NCI-H2081 (cell line): ENCODE measurements at regions not wholly inside any gene's neighbourhood (a gene's known extent, or its start where the extent isn't known, plus 50 kb on each side); places are given as distances from the start of the nearest gene placed in this dataset.
A peak's percentile ranks its signal among the peaks of the same experiment; 100 is the strongest.

Experiments
- DNase-seq, 2 experiments: peaks; one replicate each; lab custom pipeline; 2025; lab: John Stamatoyannopoulos, UW

DNA sequence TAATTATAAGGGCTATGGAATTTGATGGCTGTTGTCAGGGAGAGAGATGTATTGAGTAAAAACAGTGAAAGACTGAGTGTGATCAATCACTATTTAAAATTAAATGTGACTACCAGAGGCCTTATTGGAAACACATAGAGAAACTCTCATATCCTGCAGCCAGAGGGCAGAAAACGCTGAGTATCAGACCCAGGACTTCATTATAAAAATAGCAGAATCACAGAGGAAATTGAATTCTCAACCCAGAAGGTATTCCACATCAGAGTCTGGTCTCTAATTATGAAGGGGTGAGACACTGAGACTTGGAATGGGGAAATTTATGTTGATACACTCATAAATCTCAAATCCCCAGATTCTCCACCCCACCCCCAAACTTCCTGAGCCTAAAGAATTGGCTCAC, 69.5 kb upstream of the IL6 start:
- DNase-seq, result no peak

DNA sequence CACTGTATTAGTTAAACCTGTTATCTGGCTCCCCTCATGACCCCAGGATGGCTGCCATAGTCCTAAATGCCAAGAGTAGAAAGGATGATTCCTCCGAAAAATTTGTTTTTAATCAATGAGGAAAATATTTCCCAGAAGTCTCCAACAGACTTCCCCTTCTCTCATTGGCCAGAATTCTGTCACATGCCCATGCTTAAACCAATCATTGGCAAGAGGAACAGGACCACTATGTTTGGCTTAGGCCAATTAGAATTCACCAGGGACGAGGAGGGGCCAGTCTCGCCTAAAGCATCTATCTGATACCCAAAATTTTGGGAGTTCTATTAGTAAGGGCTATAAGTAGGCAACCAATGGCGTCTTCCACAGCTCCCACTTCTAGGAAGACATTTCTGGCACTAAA, 71.2 kb upstream of the IL6 start:
- no peak for DNase-seq

DNA sequence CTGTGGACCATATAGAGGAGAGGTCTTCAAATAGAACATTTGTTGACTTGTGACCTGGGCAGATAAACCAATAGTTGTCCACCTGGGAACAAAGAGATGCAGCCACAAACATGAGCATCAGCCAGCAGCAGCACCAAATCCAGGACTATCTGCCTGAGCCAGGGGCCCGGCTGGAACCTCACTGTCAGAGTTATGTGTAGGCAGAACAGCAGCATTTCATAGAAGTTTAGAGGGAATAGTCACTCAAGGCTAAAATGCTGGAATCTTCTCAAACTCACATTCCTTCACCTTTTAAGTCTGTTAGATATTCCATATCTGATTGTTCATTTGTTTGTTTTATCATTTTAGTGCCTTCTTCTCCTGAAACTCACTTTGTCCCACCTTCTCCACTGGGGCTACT, 72.2 kb upstream of the IL6 start:
- no peak for DNase-seq

DNA sequence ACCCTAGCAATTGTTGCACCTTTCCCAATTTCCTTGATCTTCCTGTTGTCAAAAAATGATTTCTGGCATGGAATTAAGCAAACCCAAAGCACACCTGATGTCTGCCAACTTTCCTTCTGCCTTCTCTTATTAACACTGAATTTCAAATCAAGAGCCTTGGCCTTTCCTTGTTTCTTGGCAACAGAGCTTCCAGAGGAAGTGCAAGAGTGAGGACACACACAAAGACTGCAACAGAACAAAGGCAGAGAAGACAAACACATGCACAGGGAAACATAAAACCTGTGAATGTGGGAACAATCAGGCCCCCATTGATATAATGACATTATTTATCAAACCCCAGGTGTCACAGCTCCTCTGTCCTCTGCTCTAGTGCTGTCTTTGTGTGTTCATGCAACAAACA, 73.0 kb upstream of the IL6 start:
- DNase-seq, result peak; percentile 83 to 97

DNA sequence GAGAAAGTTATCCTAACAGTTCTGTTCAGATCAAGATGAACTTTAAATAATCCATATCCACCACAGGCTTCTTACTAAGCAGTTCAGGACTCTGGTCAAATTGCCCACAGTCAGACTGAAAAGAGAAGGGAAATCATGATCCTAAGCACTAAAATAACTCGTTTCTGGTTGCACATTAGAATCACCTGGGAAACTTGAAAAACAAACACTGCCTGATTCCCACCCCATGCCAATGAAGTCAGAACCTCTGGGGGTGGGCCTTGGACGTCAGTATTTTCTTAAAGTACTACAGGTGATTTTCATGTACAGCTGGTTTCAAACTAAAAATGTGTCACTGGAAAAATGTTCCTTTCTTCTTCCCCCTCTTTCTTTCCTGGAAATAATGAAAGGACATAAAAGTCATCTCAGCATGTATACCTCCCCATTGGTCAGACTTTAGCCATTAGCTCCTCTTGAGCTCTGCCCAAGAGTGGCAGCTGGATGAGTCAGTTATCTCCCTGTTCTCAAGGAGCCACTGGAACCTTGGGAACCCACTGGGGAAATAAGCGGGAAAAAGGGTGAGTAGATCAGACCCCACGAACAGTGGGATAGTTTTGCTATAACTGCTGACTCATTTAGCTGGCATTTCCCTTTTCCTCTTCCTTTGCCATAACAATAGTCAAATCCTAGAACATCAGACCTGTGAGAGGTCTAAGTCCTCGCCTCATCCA, 75.3 kb upstream of the IL6 start:
- no peak for DNase-seq

DNA sequence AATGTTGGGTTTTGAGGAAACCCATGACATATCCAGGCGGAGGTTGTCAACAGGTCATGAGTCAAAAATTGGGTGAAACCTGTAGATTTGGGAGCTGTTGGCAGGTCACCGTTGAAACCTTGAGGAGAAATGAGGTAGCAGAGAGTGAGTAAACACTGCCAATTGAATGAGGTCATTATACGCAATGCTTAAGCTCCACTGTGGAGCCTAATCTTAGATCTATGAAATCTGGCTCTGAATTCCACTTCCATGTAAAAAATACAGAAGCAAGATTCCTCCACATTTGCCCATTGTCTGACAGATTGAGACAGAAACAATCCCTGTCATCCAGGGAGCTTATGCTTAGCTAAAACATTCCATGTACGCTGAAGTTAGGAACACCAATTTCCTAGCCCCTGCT, 76.0 kb upstream of the IL6 start:
- no peak for DNase-seq

DNA sequence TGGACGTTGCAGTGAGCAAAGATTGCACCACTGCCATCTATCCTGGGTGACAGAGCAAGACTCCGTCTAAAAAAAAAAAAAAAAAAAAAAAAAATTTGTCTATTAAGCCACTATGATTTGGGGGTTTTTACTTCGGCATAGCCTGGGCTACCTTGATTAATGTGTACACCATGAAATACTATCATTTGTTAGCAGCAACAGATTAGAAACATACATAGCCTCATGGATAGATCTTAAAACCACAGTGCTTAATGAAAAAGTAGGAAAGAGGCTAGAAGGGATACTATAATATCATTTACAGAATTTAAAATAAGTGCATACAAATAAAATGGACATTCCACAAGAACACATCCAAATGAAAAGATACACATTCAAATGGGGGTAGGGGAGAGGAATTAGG, 77.3 kb upstream of the IL6 start:
- no peak for DNase-seq

DNA sequence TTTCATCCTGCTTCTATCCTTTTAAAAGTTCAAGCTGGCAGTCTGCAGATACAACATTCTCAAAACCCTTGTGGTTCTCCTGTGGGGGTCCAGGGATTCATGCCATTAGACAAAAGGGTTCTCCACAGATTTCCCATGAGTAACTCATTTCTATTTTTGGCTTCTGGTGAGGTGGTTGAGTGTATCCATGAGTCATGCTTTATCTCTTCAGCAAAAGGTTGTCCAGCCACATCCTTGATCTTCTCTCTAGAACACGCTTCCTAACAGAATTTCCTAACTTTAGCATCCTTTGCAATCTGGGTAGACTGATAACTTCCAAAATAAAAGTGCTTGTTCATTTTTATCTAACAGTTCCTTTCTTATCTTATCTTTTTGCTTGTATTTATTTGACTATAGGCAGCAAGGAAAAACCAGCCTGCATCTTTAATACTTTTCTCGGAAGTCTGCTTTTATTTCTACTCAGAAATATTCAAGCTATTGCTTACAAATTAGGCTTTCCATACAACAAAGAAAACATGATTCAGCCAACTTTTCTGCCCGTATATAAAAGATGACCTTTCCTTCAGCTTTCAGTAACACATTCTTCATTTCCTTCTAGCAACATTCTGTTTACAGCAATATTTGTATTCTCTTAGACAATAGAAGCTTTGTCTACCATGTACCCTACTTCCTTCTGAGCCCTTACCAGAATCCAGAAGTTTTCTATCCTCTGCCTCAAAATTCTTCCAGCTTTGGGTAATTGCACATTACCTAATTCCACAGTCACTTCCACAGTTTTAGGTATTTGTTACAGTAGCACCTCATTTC, 79.3 kb upstream of the IL6 start:
- DNase-seq, result no peak

DNA sequence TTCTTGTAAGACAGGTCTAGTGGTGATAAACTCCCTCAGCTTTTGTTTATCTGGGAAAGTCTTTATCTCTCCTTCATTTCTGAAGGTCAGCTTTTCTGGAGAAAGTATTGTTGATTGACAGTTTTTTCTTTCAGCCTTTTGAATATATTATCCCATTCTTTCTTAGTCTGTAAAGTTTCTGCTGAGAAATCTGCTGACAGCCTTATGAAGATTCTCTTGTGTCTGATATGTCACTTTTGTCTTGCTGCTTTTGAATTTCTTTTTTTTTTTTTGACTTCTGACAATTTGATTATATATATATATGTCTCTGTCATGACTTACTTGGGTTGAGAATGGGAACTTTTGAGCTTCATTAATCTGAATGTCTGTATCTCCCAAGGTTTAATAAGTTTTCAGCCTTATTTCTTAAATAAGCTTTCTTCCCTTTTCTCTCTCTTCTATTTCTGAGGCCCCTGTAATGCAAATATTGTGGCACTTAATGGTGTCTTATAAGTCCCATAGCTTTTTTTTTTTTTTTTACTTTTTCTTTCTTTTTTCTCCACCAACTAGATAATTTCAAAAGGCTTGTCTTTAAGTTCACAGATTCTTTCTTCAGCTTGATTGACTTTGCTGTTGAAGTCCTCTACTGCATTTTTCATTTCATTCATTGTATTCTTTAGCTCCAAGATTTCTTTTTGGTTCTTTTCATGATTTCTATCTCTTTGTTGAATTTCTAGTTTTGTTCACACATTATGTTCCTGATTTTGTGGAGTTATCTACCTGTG, 81.4 kb upstream of the IL6 start:
- no peak for DNase-seq

DNA sequence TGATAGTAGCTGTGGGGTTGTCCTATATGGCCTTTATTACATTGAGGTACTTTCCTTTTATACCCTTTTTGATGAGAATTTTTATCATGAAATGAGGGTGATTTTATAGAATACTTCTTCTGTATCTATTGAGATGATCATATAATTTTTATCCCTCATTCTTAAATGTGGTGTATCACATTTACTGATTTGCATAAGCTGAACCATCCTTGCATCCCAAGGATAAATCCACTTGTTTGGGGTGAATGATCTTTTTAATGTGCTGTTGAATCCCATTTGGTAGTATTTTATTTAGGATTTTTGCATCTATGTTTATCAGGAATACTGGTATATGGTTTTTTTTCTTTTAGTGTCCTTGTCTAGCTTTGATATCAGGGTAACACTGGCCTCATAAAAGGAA, 84.5 kb upstream of the IL6 start:
- no peak for DNase-seq

DNA sequence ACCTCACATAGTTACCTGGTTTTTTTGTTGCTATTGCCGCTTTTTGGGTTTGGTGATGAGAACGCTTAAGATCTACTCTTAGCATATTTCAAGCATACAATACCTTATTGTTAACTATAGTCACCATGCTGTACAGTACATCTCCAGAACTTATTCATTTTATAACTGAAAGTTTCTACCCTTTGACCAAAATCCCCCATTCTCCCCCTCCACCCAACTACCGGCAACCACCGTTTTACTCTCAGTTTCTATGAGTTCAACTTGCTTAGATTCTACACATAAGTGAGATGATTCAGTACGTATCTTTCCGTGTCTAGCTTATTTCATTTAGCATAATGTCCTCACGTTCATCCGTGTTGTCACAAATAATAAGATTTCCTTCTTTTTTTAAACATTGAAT, 86.7 kb upstream of the IL6 start:
- no peak for DNase-seq

DNA sequence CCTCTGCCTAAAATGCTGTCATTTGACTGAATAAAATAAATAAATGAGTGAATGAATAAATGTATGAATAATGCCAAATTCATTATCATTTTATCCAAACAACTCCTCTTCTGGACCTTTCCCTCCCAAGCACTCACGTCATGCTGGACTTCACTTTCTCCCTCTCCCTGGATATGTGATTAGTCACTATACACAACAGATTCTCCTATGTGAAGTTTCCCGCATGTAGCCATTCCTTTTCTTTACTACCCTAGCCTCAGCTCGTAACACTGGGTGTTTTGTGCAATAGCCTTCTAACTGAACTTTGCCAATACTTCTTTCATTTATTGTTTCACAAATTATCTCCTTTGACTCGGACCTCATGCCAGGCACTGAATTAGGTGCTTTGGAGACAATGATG, 87.6 kb upstream of the IL6 start:
- no peak for DNase-seq

DNA sequence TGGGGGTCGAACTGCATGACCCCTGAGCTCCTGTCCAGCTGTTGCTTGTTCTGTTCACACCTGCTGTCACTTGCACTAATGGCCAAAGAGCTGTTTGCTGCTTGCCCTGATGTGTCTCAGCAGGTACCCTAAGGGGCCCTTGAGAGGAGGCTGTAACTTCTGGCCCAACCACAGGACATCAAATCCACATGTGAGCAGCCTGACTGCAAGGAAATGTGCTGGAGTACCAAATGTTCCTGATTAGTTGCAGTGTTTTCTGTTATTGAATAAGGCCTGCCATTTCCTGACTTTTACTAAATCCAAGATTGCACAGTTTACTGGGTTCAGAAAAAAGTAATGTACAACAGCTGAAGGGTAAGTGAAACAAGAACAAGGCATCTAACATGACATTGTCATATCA, 91.7 kb upstream of the IL6 start:
- no peak for DNase-seq

DNA sequence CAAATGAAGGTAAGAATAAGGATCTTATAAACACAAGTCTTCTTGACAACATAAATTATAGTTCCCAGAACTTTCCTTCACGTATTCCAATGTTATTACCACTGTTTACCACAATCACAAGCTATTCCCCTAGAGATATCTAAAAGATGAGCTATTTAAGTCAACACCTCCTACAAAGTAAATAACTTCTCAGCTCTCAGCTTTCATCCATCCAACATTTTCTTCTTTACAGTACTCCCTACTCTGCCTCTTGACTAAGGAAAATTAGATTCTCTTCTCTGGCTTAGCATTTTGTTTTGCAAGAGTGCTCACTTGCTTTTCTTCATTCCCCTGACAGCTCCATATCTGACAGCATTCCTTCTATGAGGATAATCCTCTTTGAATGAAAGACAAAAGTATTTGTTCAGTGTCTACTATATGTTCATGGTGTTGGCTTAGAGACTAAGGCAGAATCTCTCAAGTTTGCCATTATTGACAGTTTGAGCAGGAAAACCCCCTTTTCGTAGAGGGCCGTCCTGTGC, 93.0 kb upstream of the IL6 start:
- DNase-seq, result no peak

DNA sequence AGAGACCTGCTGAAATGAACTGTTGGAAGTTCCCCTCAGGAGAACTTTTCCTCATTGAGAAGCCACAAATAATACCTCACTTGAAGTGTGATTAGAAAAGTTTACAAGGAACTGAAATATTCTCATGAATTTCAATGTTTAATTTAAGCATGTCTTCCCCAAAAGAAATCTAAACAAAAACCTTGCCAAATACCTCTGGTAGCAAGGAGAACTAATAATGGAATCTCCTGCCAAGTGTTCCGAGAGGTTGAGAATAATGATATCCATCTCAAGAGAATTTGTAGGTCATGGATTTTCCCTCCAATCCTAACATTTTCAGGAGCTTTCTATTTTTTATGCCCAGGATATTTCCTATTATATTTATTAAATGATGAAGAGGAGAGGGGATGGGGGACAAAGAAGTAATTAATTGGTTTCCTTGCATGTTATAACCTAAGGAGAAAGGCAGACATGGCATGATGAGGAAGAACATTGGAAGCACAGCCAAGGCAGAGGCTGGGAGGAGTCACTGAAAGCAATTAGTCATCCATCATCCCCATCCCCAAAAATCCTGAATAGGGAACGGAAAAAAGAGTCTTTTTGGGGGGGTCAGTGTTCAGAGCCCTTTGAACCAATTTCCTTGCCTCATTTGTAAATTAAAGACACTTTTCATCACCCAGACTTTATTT, 93.6 kb upstream of the IL6 start:
- DNase-seq, result no peak

DNA sequence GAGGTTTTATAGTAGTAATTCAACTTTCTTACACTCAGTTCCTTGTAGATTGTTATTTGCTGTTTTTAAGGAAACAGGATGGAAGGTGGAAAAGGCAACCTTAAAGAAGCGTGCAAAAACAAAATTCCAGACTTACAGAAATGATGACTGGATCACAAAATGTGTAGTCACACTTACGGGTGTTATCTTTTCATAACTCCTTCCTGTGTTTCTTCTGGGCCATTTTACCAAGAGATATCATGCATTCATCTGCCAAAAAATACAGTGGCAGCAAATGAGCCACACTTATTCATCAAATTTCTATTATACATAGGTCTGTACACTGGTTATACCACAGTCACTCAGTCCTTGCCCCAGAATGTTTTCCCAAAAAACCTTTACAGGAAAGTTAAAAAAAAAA, 94.3 kb upstream of the IL6 start:
- DNase-seq, result no peak

DNA sequence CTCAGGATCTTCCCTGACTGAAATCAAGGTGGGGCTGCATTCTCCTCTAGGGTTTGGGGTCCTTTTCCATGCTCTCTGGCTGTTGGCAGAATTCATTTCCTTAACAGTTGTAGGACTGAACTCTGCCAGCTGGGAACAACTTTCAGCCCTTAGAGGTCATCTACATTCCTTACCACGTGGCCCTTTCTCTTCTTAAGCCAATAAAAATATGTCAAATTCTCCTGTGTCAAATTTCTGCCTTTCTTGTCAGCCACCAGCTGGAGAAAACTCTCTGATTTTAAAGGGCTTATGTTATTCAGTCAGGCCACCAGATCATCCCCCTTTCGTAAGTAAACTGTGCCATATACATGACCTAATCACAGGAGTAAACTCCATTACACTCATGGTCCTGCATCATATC, 95.3 kb upstream of the IL6 start:
- DNase-seq, result no peak

DNA sequence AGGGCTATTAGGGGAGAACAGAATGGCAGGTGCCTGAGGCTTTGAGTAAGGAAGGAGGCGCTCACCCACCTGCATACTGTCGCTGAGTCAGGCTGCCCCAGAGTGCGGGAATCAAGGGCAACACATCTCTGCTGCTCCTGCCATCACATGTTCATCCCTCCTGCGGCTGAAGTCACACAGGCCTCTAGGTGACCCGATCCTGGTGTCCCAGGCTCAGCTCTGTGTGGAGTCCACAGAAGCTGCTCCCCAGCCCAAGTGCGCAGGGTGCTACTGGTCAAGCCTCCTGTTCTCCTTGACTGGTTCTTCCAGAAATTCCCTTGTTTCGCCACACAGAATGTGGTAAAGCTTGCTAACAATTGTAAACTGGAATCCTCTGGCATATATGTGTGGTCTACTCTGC, 96.9 kb upstream of the IL6 start:
- no peak for DNase-seq

DNA sequence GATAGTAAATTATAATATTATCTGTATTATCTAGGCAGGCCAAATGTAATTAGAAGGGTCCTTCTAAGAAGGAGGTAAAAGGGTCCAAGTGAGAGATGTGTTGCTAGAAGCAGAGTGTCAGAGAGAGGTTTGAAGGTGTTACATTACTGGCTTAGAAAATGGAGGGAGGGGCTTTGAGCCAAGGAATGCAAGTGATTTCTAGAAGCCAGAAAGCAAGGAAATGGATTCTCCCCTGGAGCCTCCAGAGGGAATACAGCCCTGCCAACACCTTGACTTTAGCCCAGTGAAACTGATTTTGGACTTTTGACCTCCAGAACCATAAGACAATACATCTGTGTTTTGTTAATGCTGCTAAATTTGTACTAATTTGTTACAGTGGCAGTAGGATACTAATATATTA, 97.9 kb upstream of the IL6 start:
- DNase-seq, result no peak

DNA sequence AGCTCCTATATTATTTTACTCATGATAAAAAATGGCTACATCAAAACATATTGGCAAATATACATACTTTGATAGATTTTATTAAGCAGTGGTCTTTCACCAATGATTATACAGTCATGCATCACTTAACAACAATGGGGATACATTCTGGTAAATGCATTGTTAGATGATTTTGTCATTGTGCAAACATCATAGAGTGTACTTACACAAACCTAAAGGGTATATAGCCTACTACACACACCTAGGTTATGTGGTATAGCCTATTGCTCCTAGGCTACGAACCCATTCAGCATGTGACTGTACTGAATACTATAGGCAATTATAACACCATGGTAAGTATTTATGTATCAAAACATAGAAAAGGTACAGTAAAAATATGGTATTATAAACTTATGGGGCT, 98.9 kb upstream of the IL6 start:
- peak in 1 of 2 experiments; percentile 39 for DNase-seq

DNA sequence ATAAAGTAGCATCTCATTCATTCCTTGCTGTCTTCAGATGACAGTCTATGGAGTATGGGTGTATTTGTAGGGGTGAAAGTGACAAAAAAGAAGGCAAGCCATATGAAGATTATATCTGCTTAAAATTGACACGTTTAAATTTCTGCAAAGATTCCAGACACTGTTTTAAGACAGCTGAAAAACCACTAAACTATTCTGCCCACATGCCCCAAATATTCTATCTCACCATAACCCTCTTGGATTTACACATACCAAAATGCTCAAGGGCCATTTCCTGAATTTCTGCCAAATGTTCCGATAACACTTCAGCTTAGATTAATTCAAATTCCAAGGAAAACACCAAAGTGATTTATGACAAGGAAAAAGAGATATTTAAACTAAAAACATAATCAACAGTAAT, 99.9 kb upstream of the IL6 start:
- no peak for DNase-seq

DNA sequence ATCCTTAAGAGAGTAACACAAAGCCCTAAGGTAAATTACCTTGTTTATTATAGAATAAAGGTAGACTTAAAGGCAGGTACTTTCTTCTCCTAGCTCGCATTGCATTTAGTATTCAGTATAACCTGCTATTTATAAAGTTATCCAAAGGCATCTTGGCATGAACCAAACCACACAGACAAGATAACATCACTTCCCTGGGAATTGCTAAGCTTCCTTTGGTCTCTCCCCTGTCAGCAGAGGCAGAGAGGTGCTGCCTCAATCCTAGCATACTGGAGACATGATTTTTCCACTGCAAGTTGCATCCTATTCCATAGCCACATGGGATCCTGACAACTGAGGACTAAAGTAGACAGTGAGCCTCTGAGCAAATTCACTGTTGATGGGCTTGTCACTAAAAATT, 101.7 kb upstream of the IL6 start:
- no peak for DNase-seq
